ENCODE measurements at regions not wholly inside any gene's neighbourhood (a gene's known extent, or its start where the extent isn't known, plus 50 kb on each side); places are given as distances from the start of the nearest gene placed in this dataset.
"Not testable (repeated sequence)": the region's sequence is repeated elsewhere in the genome, so short reads cannot be mapped to it uniquely, and the experiment has no call there.

GRCh38 chr7:66503036-66503370 is 125.7 kb upstream of the KCTD7 start:
- H3K36me3 Mint-ChIP-seq (ENCODE audit: low read depth) = no peaks in the 10 kb centered on the region

GRCh38 chr7:66503551-66504031 is 125.1 kb upstream of the KCTD7 start:
- Mint-ChIP-seq H3K27me3 (peaks cover 23% of the 10 kb centered on the region), H3K4me3 (no peak overlapping the region), H3K4me1 (ENCODE audit: low read depth) (peaks cover 12% of the 10 kb centered on the region), H3K36me3 (ENCODE audit: low read depth) (no peaks in the 10 kb centered on the region), H3K27ac (no peak overlapping the region), H3K9me3 (no peaks in the 10 kb centered on the region)
- no peak for DNase-seq

More at GRCh38 chr7:66503036-66503370, 125.7 kb upstream of the KCTD7 start:
- H3K27ac Mint-ChIP-seq = no peak overlapping the region
- H3K9me3 Mint-ChIP-seq = no peaks in the 10 kb centered on the region
- H3K27me3 Mint-ChIP-seq = peaks cover 23% of the 10 kb centered on the region
- no peak for DNase-seq
- H3K4me3 Mint-ChIP-seq = no peak overlapping the region
- H3K4me1 Mint-ChIP-seq (ENCODE audit: low read depth) = peaks cover 12% of the 10 kb centered on the region

- Mint-ChIP-seq H3K27ac (no peak overlapping the region), H3K9me3 (no peaks in the 10 kb centered on the region), H3K4me1 (ENCODE audit: low read depth) (peaks cover 12% of the 10 kb centered on the region), H3K36me3 (ENCODE audit: low read depth) (no peaks in the 10 kb centered on the region), H3K4me3 (no peak overlapping the region), H3K27me3 (peaks cover 23% of the 10 kb centered on the region)
- no peak for DNase-seq
Observed at GRCh38 chr7:66504131-66504530, 124.5 kb upstream of the KCTD7 start.

- no peak overlapping the region for H3K27ac Mint-ChIP-seq
- H3K4me3 Mint-ChIP-seq = no peak overlapping the region
- peaks cover 12% of the 10 kb centered on the region for H3K4me1 Mint-ChIP-seq (ENCODE audit: low read depth)
- peak; percentile 25 for DNase-seq
- H3K27me3 Mint-ChIP-seq = peaks cover 23% of the 10 kb centered on the region
- no peaks in the 10 kb centered on the region for H3K36me3 Mint-ChIP-seq (ENCODE audit: low read depth)
- H3K9me3 Mint-ChIP-seq = no peaks in the 10 kb centered on the region
Observed at GRCh38 chr7:66505009-66505408, 123.7 kb upstream of the KCTD7 start.

GRCh38 chr7:66505531-66506451 is 122.9 kb upstream of the KCTD7 start:
- DNase-seq = peak; percentile 57
- Mint-ChIP-seq H3K9me3 (no peaks in the 10 kb centered on the region), H3K4me1 (ENCODE audit: low read depth) (peaks cover 9% of the 10 kb centered on the region), H3K27ac (no peak overlapping the region), H3K27me3 (peaks cover 23% of the 10 kb centered on the region), H3K4me3 (peak overlapping the region; percentile 57), H3K36me3 (ENCODE audit: low read depth) (no peaks in the 10 kb centered on the region)

GRCh38 chr7:66506703-66507102 is 122.0 kb upstream of the KCTD7 start:
- not testable (repeated sequence) for H3K9me3 Mint-ChIP-seq; H3K27ac Mint-ChIP-seq; DNase-seq; H3K36me3 Mint-ChIP-seq (ENCODE audit: low read depth); H3K4me1 Mint-ChIP-seq (ENCODE audit: low read depth)
- Mint-ChIP-seq H3K27me3 (peaks cover 23% of the 10 kb centered on the region), H3K4me3 (peak overlapping the region; percentile 57)

GRCh38 chr7:66507764-66508296 is 120.9 kb upstream of the KCTD7 start:
- no peak overlapping the region for H3K27ac Mint-ChIP-seq
- H3K4me3 Mint-ChIP-seq = no peak overlapping the region
- peaks cover 23% of the 10 kb centered on the region for H3K27me3 Mint-ChIP-seq
- no peaks in the 10 kb centered on the region for H3K9me3 Mint-ChIP-seq
- H3K36me3 Mint-ChIP-seq (ENCODE audit: low read depth) = no peaks in the 10 kb centered on the region
- no peak for DNase-seq
- H3K4me1 Mint-ChIP-seq (ENCODE audit: low read depth) = peaks cover 9% of the 10 kb centered on the region

- Mint-ChIP-seq H3K4me3 (no peak overlapping the region), H3K36me3 (ENCODE audit: low read depth) (no peaks in the 10 kb centered on the region), H3K27ac (no peak overlapping the region), H3K4me1 (ENCODE audit: low read depth) (peaks cover 9% of the 10 kb centered on the region), H3K27me3 (peaks cover 23% of the 10 kb centered on the region), H3K9me3 (no peaks in the 10 kb centered on the region)
- no peak for DNase-seq
Observed at GRCh38 chr7:66508431-66508830, 120.2 kb upstream of the KCTD7 start.

- Mint-ChIP-seq H3K27me3 (no peaks in the 10 kb centered on the region), H3K4me1 (ENCODE audit: low read depth) (no peaks in the 10 kb centered on the region), H3K9me3 (no peaks in the 10 kb centered on the region), H3K4me3 (no peak overlapping the region), H3K27ac (no peak overlapping the region), H3K36me3 (ENCODE audit: low read depth) (no peaks in the 10 kb centered on the region)
- no peak for DNase-seq
Observed at GRCh38 chr7:66514050-66514449, 114.6 kb upstream of the KCTD7 start.

- DNase-seq = no peak
- no peaks in the 10 kb centered on the region for H3K27me3 Mint-ChIP-seq
- no peaks in the 10 kb centered on the region for H3K36me3 Mint-ChIP-seq (ENCODE audit: low read depth)
- no peaks in the 10 kb centered on the region for H3K9me3 Mint-ChIP-seq
- H3K27ac Mint-ChIP-seq = no peak overlapping the region
- no peak overlapping the region for H3K4me3 Mint-ChIP-seq
- no peaks in the 10 kb centered on the region for H3K4me1 Mint-ChIP-seq (ENCODE audit: low read depth)
Observed at GRCh38 chr7:66517212-66517909, 111.3 kb upstream of the KCTD7 start.

GRCh38 chr7:66518151-66518691 is 110.5 kb upstream of the KCTD7 start:
- no peaks in the 10 kb centered on the region for H3K36me3 Mint-ChIP-seq (ENCODE audit: low read depth)
- H3K27ac Mint-ChIP-seq = no peak overlapping the region
- no peak for DNase-seq
- H3K4me3 Mint-ChIP-seq = no peak overlapping the region
- no peaks in the 10 kb centered on the region for H3K9me3 Mint-ChIP-seq
- H3K27me3 Mint-ChIP-seq = no peaks in the 10 kb centered on the region
- no peaks in the 10 kb centered on the region for H3K4me1 Mint-ChIP-seq (ENCODE audit: low read depth)

GRCh38 chr7:66521675-66522074 is 107.0 kb upstream of the KCTD7 start:
- Mint-ChIP-seq H3K4me1 (ENCODE audit: low read depth) (no peaks in the 10 kb centered on the region), H3K4me3 (no peak overlapping the region), H3K36me3 (ENCODE audit: low read depth) (peaks cover 2% of the 10 kb centered on the region), H3K9me3 (no peaks in the 10 kb centered on the region), H3K27me3 (no peaks in the 10 kb centered on the region), H3K27ac (no peak overlapping the region)
- no peak for DNase-seq

- DNase-seq = no peak
- Mint-ChIP-seq H3K36me3 (ENCODE audit: low read depth) (peaks cover 2% of the 10 kb centered on the region), H3K27me3 (no peaks in the 10 kb centered on the region), H3K27ac (no peak overlapping the region), H3K4me1 (ENCODE audit: low read depth) (no peaks in the 10 kb centered on the region), H3K4me3 (no peak overlapping the region), H3K9me3 (no peaks in the 10 kb centered on the region)
Observed at GRCh38 chr7:66522518-66522917, 106.2 kb upstream of the KCTD7 start.

- H3K27ac Mint-ChIP-seq = no peak overlapping the region
- H3K4me1 Mint-ChIP-seq (ENCODE audit: low read depth) = no peaks in the 10 kb centered on the region
- no peaks in the 10 kb centered on the region for H3K9me3 Mint-ChIP-seq
- DNase-seq = no peak
- no peaks in the 10 kb centered on the region for H3K27me3 Mint-ChIP-seq
- H3K36me3 Mint-ChIP-seq (ENCODE audit: low read depth) = peaks cover 2% of the 10 kb centered on the region
- no peak overlapping the region for H3K4me3 Mint-ChIP-seq
Observed at GRCh38 chr7:66523409-66523808, 105.3 kb upstream of the KCTD7 start.

All from activated T-cell treated with anti-CD3 and anti-CD28 coated beads, Interleukin-2, amount 50 U/mL, for 24 hours (primary cell).